Upper lobe of left lung (tissue), 4 donors: ENCODE measurements at regions not wholly inside any gene's neighbourhood (a gene's known extent, or its start where the extent isn't known, plus 50 kb on each side); places are given as distances from the start of the nearest gene placed in this dataset.

Source experiments
- CTCF ChIP-seq, 6 experiments: fragments of 450-650 bp in 4 of 6; fragments of 200-600 bp in 2 of 6; sonication (generic) in 2 of 6; IDR thresholded peaks; one replicate each; pipeline ENCODE4 v1.5.1; 2016 to 2019; ENCODE audit warnings: antibody characterized with exemption in 6 of 6
- EP300 ChIP-seq, 4 donors: sonication (generic); formaldehyde crosslinking; IDR thresholded peaks; one replicate each; pipeline ENCODE4 v1.5.1; 2017; ENCODE audit warnings: antibody characterized with exemption in 4 of 4, control low read depth in 2 of 4
- POLR2A ChIP-seq, 4 donors: fragments of 450-650 bp; IDR thresholded peaks; one replicate each; pipeline ENCODE4 v1.5.1; 2016 to 2017; ENCODE audit warnings: antibody characterized with exemption in 4 of 4, mild to moderate bottlenecking in 2 of 4
- POLR2AphosphoS5 ChIP-seq, 2 donors: sonication (generic); formaldehyde crosslinking; IDR thresholded peaks; one replicate each; pipeline ENCODE4 v1.5.1; 2017; ENCODE audit warnings: antibody characterized with exemption in 2 of 2

GRCh38 chr10:91017198-91017597 is 96.3 kb upstream of the ANKRD1 start:
- TF ChIP-seq CTCF (IDR thresholded peaks at IDR 0.05), result no peak
- no peak for TF ChIP-seq POLR2AphosphoS5 (IDR thresholded peaks at IDR 0.05)
- no peak for TF ChIP-seq POLR2A (IDR thresholded peaks at IDR 0.05)
- TF ChIP-seq EP300 (IDR thresholded peaks at IDR 0.05), result no peak
